Astrocyte (in vitro differentiated cells and primary cell): ENCODE measurements at regions not wholly inside any gene's neighbourhood (a gene's known extent, or its start where the extent isn't known, plus 50 kb on each side); places are given as distances from the start of the nearest gene placed in this dataset.

Experiments
- DNase-seq: peaks from one replicate; pipeline ENCODE4 v3.0.0-alpha.2; 2010; ENCODE audit warnings: low read depth
- FAIRE-seq: peaks from 2 replicates; lab custom pipeline; 2011; peaks lifted over from hg19 to GRCh38; lab: Jason Lieb, UNC
- H2AFZ ChIP-seq: 2 replicates; pipeline ENCODE4 v1.6.0; 2012; ENCODE audit warnings: low read depth, low read length, inconsistent platforms
- H3K27ac ChIP-seq: 2 replicates; pipeline ENCODE4 v1.5.1; 2011; ENCODE audit warnings: low read depth, low read length, inconsistent platforms
- H3K27me3 ChIP-seq: 2 replicates; pipeline ENCODE4 v1.6.0; 2011; ENCODE audit warnings: low read length, inconsistent platforms; ENCODE audit not compliant: insufficient read depth
- H3K36me3 ChIP-seq: 2 replicates; pipeline ENCODE4 v1.5.1; 2011; ENCODE audit warnings: low read length, inconsistent platforms; ENCODE audit not compliant: insufficient read depth
- H3K4me1 ChIP-seq: 2 replicates; pipeline ENCODE4 v1.5.1; 2011; ENCODE audit warnings: low read length, inconsistent platforms; ENCODE audit not compliant: insufficient read depth
- H3K4me2 ChIP-seq: 2 replicates; pipeline ENCODE4 v1.6.0; 2012; ENCODE audit warnings: low read length, inconsistent platforms
- H3K4me3 ChIP-seq: 2 replicates; pipeline ENCODE4 v1.5.1; 2011; ENCODE audit warnings: low read depth, mild to moderate bottlenecking, low read length, inconsistent platforms; ENCODE audit not compliant: insufficient read depth
- H3K79me2 ChIP-seq: 2 replicates; pipeline ENCODE4 v1.6.0; 2012; ENCODE audit warnings: mild to moderate bottlenecking, low read length, inconsistent platforms; ENCODE audit not compliant: insufficient read depth
- H3K9ac ChIP-seq: 2 replicates; pipeline ENCODE4 v1.6.0; 2012; ENCODE audit warnings: mild to moderate bottlenecking, low read length, inconsistent platforms
- H3K9me3 ChIP-seq: 2 replicates; pipeline ENCODE4 v1.5.1; 2012; ENCODE audit warnings: low read depth, mild to moderate bottlenecking, low read length, inconsistent platforms; ENCODE audit not compliant: insufficient read depth
- H4K20me1 ChIP-seq: 2 replicates; pipeline ENCODE4 v1.6.0; 2012; ENCODE audit warnings: low read length, inconsistent platforms; ENCODE audit not compliant: insufficient read depth
- H3K27ac Mint-ChIP-seq: one replicate; pipeline ENCODE4 v1.8.0; 2021; ENCODE audit warnings: mild to moderate bottlenecking, mixed read lengths; ENCODE audit not compliant: unreplicated experiment
- H3K27me3 Mint-ChIP-seq: one replicate; pipeline ENCODE4 v1.8.0; 2021; ENCODE audit warnings: low read depth, mixed read lengths; ENCODE audit not compliant: unreplicated experiment
- H3K36me3 Mint-ChIP-seq: one replicate; pipeline ENCODE4 v1.8.0; 2021; ENCODE audit warnings: low read depth, mixed read lengths; ENCODE audit not compliant: unreplicated experiment
- H3K4me1 Mint-ChIP-seq: one replicate; pipeline ENCODE4 v1.8.0; 2021; ENCODE audit warnings: low read depth, mixed read lengths; ENCODE audit not compliant: unreplicated experiment
- H3K4me3 Mint-ChIP-seq: one replicate; pipeline ENCODE4 v1.8.0; 2021; ENCODE audit warnings: mild to moderate bottlenecking, moderate library complexity, mixed read lengths; ENCODE audit not compliant: unreplicated experiment
- H3K9me3 Mint-ChIP-seq: one replicate; pipeline ENCODE4 v1.8.0; 2021; ENCODE audit warnings: mild to moderate bottlenecking, mixed read lengths; ENCODE audit not compliant: unreplicated experiment
- EZH2 ChIP-seq: IDR thresholded peaks from 2 replicates; pipeline ENCODE4 v1.6.1; 2012; ENCODE audit warnings: mild to moderate bottlenecking, low read length, inconsistent platforms; ENCODE audit not compliant: insufficient read depth
- TF ChIP-seq, protein P1 (sequence below): IDR thresholded peaks from 2 replicates; pipeline ENCODE4 v1.5.1; 2011; ENCODE audit warnings: low read depth, mild to moderate bottlenecking, inconsistent platforms, low read length, moderate library complexity; ENCODE audit not compliant: insufficient read depth

DNA sequence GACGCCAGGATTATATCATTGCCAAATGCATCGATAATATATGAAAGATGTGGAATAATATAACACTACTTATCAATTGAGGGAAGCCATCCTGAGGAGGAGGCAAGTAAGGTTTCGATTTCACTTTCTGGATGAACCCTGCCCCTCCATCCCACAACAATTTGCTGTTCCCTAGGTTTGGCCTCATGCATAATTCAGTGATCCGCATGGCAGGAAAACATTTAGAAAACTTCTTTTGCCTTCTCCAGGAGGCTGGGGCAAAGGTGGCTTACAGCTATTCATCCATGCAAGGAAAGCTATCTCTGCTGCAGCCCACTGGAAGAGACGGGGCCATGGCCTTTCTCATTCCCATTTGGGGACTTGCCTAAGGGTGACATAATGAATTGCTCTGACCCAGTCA lies 489.4 kb upstream of the CADM1 start:
- Histone ChIP-seq H4K20me1 (no peaks in the 10 kb centered on the region), H3K4me3 (no peak overlapping the region), H3K9ac (no peak overlapping the region), H3K79me2 (no peaks in the 10 kb centered on the region), H3K27ac (no peak overlapping the region), H3K4me2 (no peak overlapping the region), H3K36me3 (no peaks in the 10 kb centered on the region), H3K9me3 (no peaks in the 10 kb centered on the region), H2AFZ (no peak overlapping the region), H3K27me3 (no peaks in the 10 kb centered on the region), H3K4me1 (no peaks in the 10 kb centered on the region)
- Mint-ChIP-seq H3K36me3 (no peaks in the 10 kb centered on the region), H3K27ac (no peak overlapping the region), H3K4me3 (no peak overlapping the region), H3K4me1 (peaks cover 1% of the 10 kb centered on the region), H3K9me3 (no peaks in the 10 kb centered on the region), H3K27me3 (peaks cover 3% of the 10 kb centered on the region)
- FAIRE-seq: no peak
- TF ChIP-seq EZH2: no peak
- TF ChIP-seq, protein P1, sequence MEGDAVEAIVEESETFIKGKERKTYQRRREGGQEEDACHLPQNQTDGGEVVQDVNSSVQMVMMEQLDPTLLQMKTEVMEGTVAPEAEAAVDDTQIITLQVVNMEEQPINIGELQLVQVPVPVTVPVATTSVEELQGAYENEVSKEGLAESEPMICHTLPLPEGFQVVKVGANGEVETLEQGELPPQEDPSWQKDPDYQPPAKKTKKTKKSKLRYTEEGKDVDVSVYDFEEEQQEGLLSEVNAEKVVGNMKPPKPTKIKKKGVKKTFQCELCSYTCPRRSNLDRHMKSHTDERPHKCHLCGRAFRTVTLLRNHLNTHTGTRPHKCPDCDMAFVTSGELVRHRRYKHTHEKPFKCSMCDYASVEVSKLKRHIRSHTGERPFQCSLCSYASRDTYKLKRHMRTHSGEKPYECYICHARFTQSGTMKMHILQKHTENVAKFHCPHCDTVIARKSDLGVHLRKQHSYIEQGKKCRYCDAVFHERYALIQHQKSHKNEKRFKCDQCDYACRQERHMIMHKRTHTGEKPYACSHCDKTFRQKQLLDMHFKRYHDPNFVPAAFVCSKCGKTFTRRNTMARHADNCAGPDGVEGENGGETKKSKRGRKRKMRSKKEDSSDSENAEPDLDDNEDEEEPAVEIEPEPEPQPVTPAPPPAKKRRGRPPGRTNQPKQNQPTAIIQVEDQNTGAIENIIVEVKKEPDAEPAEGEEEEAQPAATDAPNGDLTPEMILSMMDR: no peak
- DNase-seq: no peak

DNA sequence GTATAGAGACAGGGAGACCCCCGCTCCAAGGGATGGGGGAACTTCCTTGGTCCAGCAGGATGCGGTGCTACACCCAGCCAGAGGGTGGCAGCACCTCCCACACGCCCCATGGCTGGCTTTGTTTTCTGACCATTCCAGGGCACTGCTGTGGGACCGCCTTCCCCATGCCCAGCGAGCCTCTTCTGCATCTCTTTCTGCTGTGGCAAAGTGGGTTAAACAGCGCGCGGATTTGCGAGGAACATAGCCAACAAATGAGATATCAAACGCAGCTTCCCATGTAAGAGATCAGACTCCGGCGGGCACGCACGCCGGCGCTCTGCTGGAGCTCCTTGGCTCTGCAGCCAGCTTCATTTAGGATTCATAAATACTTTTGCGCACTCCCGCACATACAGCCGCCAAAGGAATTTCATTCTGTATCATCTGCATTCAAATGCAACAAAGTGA lies 485.8 kb upstream of the CADM1 start:
- peaks cover 11% of the 10 kb centered on the region for H3K4me1 Mint-ChIP-seq
- H3K4me3 Mint-ChIP-seq: no peak overlapping the region

DNA sequence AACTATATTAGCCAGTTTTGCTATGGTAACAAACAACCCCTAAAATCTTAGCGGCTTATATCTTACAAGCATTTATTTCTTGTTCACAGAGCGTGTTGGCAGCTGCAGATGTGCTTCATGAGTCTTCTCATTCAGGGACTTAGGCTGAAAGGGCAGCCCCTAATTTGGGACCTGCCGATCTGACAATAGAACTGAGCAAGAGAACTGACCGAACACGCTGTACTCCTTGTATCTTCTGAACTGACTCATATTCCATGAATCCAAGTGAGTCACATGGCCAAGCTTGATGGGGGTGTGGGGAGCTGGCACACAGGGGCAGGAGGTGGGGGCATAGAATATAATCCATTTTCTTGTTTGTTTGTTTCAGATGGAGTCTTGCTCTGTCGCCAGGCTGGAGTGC lies 481.7 kb upstream of the CADM1 start:
- Mint-ChIP-seq H3K36me3 (peaks cover 3% of the 10 kb centered on the region), H3K27ac (no peak overlapping the region), H3K4me3 (no peak overlapping the region), H3K27me3 (peaks cover 14% of the 10 kb centered on the region), H3K4me1 (peaks cover 17% of the 10 kb centered on the region), H3K9me3 (peaks cover 2% of the 10 kb centered on the region)
- Histone ChIP-seq H3K4me1 (peaks cover 6% of the 10 kb centered on the region), H3K27me3 (peaks cover 2% of the 10 kb centered on the region), H3K9ac (no peak overlapping the region), H2AFZ (no peak overlapping the region), H3K79me2 (no peaks in the 10 kb centered on the region), H3K27ac (no peak overlapping the region), H3K36me3 (no peaks in the 10 kb centered on the region), H3K4me3 (no peak overlapping the region), H3K9me3 (no peaks in the 10 kb centered on the region), H3K4me2 (peak overlapping the region; percentile 36), H4K20me1 (no peaks in the 10 kb centered on the region)
- no peak for TF ChIP-seq EZH2
- TF ChIP-seq, protein P1: no peak
- FAIRE-seq: no peak
- DNase-seq: peak; percentile 39

More for the DNA sequence above, 485.8 kb upstream of the CADM1 start:
- peaks cover 2% of the 10 kb centered on the region for H3K36me3 Mint-ChIP-seq
- no peaks in the 10 kb centered on the region for H3K9me3 ChIP-seq
- no peak overlapping the region for H3K27ac Mint-ChIP-seq
- H3K9me3 Mint-ChIP-seq: peaks cover 2% of the 10 kb centered on the region
- no peaks in the 10 kb centered on the region for H4K20me1 ChIP-seq
- H3K27ac ChIP-seq: no peak overlapping the region
- peaks cover 7% of the 10 kb centered on the region for H3K27me3 Mint-ChIP-seq
- DNase-seq (no peak), FAIRE-seq (no peak)
- H3K27me3 ChIP-seq: peaks cover 2% of the 10 kb centered on the region
- H3K4me3 ChIP-seq: no peak overlapping the region
- H2AFZ ChIP-seq: no peak overlapping the region
- H3K79me2 ChIP-seq: no peaks in the 10 kb centered on the region
- no peaks in the 10 kb centered on the region for H3K36me3 ChIP-seq
- TF ChIP-seq EZH2: no peak
- TF ChIP-seq, protein P1: peak; percentile 28
- peaks cover 6% of the 10 kb centered on the region for H3K4me1 ChIP-seq
- peak overlapping the region; percentile 51 for H3K4me2 ChIP-seq
- no peak overlapping the region for H3K9ac ChIP-seq
